ENCODE measurements at regions not wholly inside any gene's neighbourhood (a gene's known extent, or its start where the extent isn't known, plus 50 kb on each side); places are given as distances from the start of the nearest gene placed in this dataset.

- no peaks in the 10 kb centered on the region for H3K36me3 Mint-ChIP-seq
- no peak overlapping the region for H3K4me3 Mint-ChIP-seq
- no peaks in the 10 kb centered on the region for H3K9me3 Mint-ChIP-seq
- DNase-seq = no peak
- no peaks in the 10 kb centered on the region for H3K27me3 Mint-ChIP-seq
- H3K27ac Mint-ChIP-seq = no peak overlapping the region
- no peaks in the 10 kb centered on the region for H3K4me1 Mint-ChIP-seq
Observed at GRCh38 chrX:102859550-102859871, 77.6 kb upstream of the RAB40AL start.

GRCh38 chrX:102860235-102860634 lies 76.8 kb upstream of the RAB40AL start:
- H3K4me3 Mint-ChIP-seq = no peak overlapping the region
- H3K27ac Mint-ChIP-seq = no peak overlapping the region
- no peaks in the 10 kb centered on the region for H3K4me1 Mint-ChIP-seq
- DNase-seq = no peak
- no peaks in the 10 kb centered on the region for H3K27me3 Mint-ChIP-seq
- peaks cover 2% of the 10 kb centered on the region for H3K36me3 Mint-ChIP-seq
- H3K9me3 Mint-ChIP-seq = no peaks in the 10 kb centered on the region

DNA sequence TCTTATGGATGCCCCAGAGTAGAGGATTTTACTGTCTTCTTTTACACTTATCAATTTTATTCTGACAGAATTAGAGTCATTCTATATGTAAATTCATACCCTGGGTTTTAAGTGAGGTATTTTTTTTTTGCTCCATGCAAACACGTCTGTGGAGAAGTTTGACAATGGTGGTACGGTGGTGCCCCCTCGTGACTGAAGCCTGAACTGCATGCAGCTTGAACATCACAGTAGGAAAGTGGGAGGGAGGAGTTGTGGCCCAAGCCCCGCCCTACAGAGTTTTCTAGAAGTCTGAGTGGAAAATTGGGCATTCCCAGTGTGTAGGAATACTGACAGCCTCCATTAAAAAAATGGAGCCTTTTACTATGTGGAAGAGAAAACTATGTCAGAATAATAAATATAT lies 73.3 kb upstream of the RAB40AL start:
- Mint-ChIP-seq H3K4me3 (no peak overlapping the region), H3K4me1 (no peaks in the 10 kb centered on the region), H3K36me3 (peaks cover 3% of the 10 kb centered on the region), H3K27me3 (no peaks in the 10 kb centered on the region), H3K9me3 (no peaks in the 10 kb centered on the region), H3K27ac (no peak overlapping the region)
- DNase-seq = peak; percentile 64

- no peak overlapping the region for H3K4me3 Mint-ChIP-seq
- no peak overlapping the region for H3K27ac Mint-ChIP-seq
- no peak for DNase-seq
- no peaks in the 10 kb centered on the region for H3K27me3 Mint-ChIP-seq
- peaks cover 7% of the 10 kb centered on the region for H3K36me3 Mint-ChIP-seq
- no peaks in the 10 kb centered on the region for H3K9me3 Mint-ChIP-seq
- no peaks in the 10 kb centered on the region for H3K4me1 Mint-ChIP-seq
Observed at GRCh38 chrX:102866981-102867656, 70.0 kb upstream of the RAB40AL start.

GRCh38 chrX:102883491-102883890 lies 53.6 kb upstream of the RAB40AL start:
- Mint-ChIP-seq H3K4me1 (no peaks in the 10 kb centered on the region), H3K27ac (no peak overlapping the region), H3K27me3 (no peaks in the 10 kb centered on the region), H3K9me3 (no peaks in the 10 kb centered on the region), H3K36me3 (peaks cover 6% of the 10 kb centered on the region), H3K4me3 (no peak overlapping the region)
- no peak for DNase-seq
